ENCODE measurements at regions not wholly inside any gene's neighbourhood (a gene's known extent, or its start where the extent isn't known, plus 50 kb on each side); places are given as distances from the start of the nearest gene placed in this dataset.
"Not testable (repeated sequence)": the region's sequence is repeated elsewhere in the genome, so short reads cannot be mapped to it uniquely, and the experiment has no call there.

DNA sequence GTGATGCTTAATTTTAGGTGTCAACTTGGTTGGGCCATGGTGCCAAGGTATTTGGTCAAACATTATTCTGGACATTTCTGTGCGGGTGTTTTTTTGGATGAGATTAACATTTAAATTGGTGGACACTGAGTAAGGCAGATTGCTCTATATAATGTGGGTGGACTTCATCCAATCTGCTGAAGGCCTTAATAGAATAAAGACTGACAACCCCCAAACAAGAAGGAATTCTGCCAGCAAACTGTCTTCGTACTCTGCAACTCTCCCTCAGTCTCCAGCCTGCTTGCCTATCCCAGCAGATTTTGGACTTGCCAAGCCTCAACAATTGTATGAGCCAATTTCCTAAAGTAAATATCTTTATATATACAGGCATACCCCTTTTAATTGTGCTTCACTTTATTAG, 850.1 kb downstream of the TBC1D32 start:
- DNase-seq, result no peak

- DNase-seq, result no peak
These were observed 855.6 kb downstream of the TBC1D32 start for GRCh38 chr6:120478650-120479049.

GRCh38 chr6:120473804-120474203, 860.5 kb downstream of the TBC1D32 start:
- DNase-seq, result no peak

DNA sequence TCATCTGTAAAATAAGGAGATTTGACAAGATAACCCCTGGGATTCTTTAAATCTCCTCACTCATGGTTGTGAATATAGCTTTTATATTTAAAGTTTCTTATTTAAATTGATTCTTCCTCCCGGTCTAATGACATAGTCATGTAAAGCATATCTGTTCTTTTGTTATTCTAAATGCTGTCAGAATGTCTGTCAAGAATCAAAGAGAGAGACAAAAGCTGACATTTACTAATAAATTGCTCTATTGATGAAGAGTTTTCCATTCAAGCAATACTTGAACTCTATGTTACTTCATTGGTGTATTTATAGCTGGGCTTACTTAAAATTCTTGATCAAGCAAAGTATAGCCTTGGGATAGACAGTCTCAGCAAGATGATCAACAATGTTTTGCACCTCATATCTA, 865.8 kb downstream of the TBC1D32 start:
- no peak for DNase-seq

DNA sequence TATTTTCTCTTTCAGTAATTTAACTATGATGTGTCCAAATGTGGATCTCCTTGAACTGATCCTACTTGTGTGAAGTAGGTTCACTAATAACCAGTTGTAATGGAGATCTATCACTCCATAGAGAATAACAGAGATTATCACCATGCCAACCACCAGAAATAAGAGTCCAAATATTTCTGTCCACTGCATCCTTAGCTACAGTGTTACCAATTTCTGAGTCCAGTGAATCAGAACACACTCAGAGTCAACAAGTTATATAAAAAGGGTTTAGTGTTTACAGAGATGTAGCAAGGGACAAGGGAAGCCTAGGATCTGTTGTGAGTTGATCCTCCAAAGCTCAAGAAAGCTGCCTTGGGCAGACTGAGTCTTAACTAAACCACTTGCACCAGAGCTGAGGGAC, 882.8 kb downstream of the TBC1D32 start:
- DNase-seq, result no peak

- DNase-seq, result no peak
These were observed 886.7 kb downstream of the TBC1D32 start for GRCh38 chr6:120447605-120448004.

GRCh38 chr6:120432840-120433239, 901.4 kb downstream of the TBC1D32 start:
- not testable (repeated sequence) for DNase-seq

GRCh38 chr6:120431841-120432240, 902.4 kb downstream of the TBC1D32 start:
- no peak for DNase-seq

DNA sequence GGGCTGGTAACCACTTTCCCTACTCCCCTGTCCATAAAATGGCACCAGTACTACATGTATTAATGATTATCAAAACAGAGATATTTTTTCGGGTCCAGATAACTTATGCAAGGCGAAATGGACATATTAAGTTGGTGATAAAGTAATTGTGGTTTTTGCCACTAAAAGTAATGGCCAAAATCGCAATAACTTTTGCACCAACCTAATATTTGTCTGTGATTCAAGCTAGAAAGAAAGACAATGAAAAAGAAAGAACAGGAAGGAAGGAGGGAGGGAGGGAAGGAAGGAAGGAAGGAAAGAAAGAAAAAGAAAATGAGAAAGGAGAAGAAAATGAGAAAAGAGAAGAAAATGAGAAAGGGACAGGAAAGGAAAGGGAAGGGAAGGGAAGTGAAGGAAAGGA, 922.9 kb downstream of the TBC1D32 start:
- DNase-seq, result no peak

- no peak for DNase-seq
These were observed 923.7 kb downstream of the TBC1D32 start for GRCh38 chr6:120410586-120410985.

- DNase-seq, result no peak
These were observed 926.6 kb downstream of the TBC1D32 start for GRCh38 chr6:120407696-120408095.

- no peak for DNase-seq
These were observed 928.3 kb downstream of the TBC1D32 start for GRCh38 chr6:120405947-120406346.

DNA sequence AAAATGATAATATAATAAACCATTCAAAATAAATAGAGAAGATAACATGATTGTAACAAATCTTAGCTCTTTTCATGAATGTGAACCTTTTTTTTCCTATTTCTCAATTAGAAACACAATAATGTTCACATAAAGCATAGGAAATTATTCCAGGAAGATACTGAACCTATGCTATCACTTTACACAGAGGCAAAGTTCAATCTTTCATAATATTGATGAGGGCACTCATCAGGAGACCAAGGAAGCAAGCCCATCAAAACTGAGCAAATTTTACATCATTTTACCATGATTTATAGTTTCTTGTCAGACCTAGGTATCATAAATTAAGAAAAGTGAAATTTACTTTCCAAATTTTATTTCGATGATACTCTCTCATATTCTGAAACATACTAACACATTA, 938.5 kb downstream of the TBC1D32 start:
- DNase-seq, result no peak

- DNase-seq, result no peak
These were observed 939.0 kb downstream of the TBC1D32 start for GRCh38 chr6:120395330-120395729.

DNA sequence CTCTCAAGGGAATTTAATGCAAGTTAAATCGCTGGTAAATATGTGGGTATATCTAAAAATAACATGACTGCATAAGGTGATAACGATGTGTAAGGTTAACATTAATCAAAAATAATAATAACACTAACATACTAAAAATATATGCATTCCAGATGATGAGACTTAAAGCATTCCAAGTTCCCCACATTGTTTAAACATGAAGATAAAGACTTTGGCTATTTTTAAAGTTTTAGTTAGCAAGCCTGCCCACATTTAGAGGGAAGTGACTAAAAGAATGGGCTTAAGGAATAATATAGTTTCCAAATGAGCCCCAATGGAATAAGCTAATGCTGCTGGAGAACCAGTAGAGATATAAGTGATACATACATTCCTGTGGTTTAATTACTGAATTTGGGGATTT, 941.3 kb downstream of the TBC1D32 start:
- no peak for DNase-seq

GRCh38 chr6:120384671-120385070, 949.6 kb downstream of the TBC1D32 start:
- DNase-seq, result no peak

- DNase-seq, result no peak
These were observed 950.6 kb downstream of the TBC1D32 start for GRCh38 chr6:120383681-120384080.

DNA sequence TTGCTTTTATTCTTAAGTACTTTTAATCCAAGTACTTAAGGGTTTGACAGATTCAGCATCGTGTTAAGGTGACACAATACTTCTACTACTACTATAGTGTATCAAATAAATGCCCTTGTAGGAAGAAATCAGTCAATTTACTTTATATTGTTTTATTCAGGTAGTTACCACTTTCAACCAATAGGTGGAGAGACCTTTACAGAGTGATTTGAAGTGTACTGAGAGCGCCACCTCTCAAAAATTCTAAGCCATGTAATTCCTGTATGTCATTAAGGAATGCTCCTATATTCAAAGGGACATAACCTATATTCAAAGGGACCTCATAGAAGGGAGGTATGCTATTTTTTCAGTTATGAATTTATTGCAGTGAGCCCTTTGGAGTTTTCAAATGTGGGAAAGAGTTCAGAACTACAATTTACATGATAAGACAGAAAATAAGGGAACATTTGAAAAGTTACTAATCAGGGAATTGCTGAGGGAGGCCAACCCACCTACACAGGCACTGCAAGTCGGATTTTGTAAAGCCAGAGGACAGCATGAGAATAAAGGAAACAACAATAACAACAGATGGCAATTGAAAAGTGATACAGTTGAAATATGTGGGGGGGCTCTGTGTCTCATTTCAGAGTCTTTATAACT, 955.6 kb downstream of the TBC1D32 start:
- DNase-seq, result no peak

DNA sequence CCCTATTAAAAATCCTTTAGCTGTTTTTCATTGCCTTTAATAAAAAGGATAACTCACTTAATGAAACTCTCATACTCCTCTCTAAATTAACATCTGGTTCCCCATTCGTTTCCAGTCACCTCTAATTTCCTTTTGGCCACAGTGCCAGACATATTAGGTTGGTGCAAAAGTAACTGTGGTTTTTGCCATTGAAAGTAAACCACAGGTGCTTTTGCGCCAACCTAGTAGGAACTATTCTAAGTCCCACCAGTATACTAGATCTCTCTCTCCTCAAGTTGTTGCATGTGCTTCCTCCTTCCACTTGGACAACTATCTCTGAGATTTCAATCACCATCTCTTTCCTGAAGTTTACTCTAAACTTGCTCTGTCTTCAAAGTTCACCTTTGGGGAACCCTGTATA, 961.1 kb downstream of the TBC1D32 start:
- DNase-seq, result no peak

GRCh38 chr6:120363429-120363828, 970.9 kb downstream of the TBC1D32 start:
- no peak for DNase-seq

- not testable (repeated sequence) for DNase-seq
These were observed 975.7 kb downstream of the TBC1D32 start for GRCh38 chr6:120358535-120358934.

DNA sequence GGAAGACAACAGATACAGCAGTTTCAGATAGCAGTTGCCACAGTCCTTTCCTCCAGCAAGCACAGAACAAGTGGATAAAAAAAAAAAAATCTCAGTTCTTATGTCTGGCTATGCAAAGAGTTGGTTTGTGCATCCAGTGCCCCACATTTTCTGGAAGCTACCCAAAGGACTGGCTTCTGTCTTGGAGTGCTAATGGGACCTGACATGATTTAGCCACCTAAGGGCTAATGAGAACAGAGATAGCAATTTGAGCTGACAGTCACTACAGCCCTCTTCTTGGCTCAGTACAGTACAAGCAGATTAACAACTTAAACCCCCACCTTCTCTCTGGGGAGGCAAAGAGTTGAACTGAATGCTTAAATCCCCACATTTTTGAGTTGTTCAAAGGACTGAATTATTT, 976.8 kb downstream of the TBC1D32 start:
- DNase-seq, result no peak

- DNase-seq, result no peak
These were observed 978.5 kb downstream of the TBC1D32 start for GRCh38 chr6:120355822-120356221.

- DNase-seq, result no peak
These were observed 979.7 kb downstream of the TBC1D32 start for GRCh38 chr6:120354452-120355098.

DNA sequence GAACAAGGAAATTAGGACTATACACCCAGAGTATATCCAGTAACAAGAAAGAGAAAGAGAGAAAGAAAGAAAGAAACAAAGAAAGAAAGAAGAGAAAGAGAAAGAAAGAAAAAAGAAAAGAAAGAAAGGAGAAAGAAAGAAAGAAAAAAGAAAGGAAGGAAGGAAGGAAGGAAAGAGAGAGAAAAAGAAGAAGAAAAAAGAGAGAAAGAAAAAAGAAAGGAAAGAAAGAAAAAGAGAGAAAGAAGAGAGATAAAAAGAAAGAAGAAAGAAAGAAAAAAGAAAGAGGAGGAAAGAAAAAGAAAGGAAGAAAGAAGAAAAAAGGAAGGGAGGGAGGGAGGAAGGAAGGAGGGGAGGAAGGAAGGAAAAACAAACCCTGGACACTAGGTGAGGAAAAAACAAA, 981.8 kb downstream of the TBC1D32 start:
- DNase-seq, result no peak

Measured in right forelimb (tissue), 1 donor.